ENCODE measurements at regions not wholly inside any gene's neighbourhood (a gene's known extent, or its start where the extent isn't known, plus 50 kb on each side); places are given as distances from the start of the nearest gene placed in this dataset.
"Not testable (repeated sequence)": the region's sequence is repeated elsewhere in the genome, so short reads cannot be mapped to it uniquely, and the experiment has no call there.

- no peak for DNase-seq
Measured at GRCh38 chr2:122750095-122750494, 994.6 kb downstream of the TSN start.

GRCh38 chr2:122750808-122751207 lies 995.4 kb downstream of the TSN start:
- DNase-seq, result no peak

DNA sequence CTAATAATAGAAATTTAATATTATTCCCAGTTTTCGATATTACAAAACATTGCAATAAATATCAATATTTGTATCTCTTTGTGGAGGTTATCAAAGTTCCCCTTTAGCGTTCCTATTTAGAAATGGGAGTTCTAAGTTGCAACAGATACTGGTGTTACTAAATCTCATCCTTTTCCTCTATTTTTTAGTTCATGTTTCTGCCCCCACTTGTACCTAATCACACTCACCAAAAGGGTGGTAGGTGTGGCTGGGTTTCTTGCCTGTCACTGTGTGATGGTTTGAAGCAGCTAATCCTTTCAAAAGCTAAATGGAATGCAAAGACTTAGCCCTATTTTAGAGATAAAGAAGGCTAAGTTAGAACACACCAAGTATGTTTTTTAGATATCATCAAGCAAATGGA lies 997.9 kb downstream of the TSN start:
- DNase-seq, result no peak

GRCh38 chr2:122754561-122754960 lies 999.1 kb downstream of the TSN start:
- no peak for DNase-seq

GRCh38 chr2:122755281-122755780 lies 999.9 kb downstream of the TSN start:
- DNase-seq, result no peak

DNA sequence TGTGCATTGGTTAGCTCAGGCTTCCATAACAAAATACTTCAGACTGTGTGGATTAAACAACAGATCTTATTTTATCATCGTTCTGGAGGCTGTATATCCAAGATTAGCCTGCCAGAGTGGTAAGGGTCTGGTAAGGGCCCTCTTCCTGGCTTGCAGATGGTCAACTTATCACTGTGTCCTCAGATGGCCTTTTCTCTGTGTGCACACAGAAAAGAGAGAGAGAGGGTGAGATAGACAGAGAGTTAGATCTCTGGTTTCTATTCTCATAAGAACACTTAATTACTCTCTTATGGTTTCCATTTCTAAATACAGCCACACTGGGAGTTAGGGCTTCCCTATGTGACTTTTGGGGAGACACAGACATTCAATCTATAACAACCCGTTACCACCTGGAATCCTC lies 1003.5 kb downstream of the TSN start:
- DNase-seq, result no peak

- no peak for DNase-seq
Measured at GRCh38 chr2:122764014-122764413, 1008.6 kb downstream of the TSN start.

DNA sequence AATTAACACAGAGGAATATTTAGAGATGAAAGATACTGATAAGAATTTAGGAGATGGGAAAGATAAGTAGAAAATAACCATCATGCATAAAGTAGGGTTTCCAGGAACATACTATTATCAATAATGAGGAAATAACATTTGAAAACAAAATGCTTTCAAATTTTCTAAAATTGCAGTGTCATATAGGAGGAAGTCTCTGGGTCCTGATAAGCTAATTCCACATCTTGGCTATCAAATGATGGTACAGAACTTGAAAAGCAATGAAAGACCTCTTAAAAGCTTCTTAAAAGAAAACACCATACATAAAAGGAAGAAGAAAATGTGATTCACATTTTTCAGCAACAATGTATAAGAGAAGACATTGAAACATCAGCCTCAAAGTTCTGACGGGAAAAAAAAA lies 1024.8 kb downstream of the TSN start:
- DNase-seq, result no peak

GRCh38 chr2:122794100-122794499 lies 1038.6 kb downstream of the TSN start:
- no peak for DNase-seq

DNA sequence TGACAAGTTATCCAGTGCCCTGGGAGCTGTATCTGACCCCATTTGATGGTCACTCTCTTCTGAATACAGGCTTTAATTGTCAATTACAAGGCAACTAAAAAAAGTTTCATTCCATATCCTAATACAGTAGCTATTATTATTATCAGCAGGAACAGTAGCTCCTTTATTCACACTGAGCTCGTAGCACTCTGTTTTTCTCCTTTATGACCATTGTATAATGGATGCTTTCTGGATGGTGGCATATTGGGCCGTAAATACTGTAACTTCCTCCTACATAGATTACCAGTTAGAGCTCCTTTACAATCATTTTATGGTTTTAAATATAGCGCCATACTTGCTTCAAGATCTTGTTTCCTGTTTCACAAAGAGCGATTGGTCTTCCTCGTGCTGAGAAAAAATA lies 1040.3 kb downstream of the TSN start:
- no peak for DNase-seq

DNA sequence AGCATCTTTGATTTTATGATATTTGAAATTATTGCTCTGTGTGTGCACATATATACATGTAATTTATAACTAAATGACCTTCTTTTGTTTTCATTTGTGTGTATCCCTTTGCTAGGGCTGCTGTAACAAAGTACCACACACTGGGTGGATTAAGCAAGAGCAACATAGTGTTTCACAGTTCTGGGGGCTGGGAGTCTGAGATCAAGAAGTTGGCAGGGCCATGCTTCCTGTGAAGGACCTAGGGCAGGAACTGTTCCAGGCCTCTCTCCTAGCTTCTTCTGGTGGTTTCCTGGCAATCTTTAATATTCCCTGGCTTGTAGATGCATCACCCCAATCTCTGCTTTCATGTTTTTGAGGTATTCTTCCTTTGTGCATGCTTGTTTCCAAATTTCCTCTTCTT lies 1043.9 kb downstream of the TSN start:
- DNase-seq, result no peak

DNA sequence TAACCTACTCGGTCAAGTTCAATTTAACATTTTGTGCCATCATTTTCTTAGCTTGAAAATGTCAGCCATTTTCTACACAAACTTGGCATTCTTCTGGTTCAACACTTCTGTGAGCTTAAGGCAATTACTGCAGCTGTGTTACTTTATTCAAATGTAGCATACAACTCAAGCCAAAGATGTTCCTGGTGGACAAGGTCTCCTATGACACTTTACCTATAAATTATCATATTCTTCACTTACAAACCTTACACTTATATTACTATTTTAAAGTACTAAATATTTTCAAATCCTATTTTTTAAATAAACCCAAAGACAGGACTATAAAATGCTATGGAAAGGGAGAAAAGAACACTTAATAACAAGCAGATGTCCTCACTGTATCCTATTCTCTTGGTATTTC lies 1045.3 kb downstream of the TSN start:
- DNase-seq, result no peak

DNA sequence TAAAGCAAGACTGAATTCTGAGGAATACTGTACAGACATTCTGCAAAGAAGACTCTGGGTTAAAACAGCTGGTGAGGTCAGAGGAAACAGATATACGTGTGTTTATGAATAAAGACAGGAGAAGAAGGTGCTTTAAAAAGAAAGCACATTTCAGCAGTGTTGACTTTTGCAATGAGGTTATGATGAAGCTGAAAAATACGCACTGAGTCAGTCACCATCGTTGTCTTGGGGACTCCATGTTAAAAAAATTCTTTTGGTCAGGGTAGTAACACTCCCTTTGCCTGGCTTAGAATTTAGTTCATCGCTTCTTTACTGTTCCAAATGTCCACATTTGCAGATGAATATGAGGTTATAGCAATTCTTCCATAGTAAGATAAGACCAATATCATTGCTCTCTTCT lies 1049.0 kb downstream of the TSN start:
- no peak for DNase-seq

DNA sequence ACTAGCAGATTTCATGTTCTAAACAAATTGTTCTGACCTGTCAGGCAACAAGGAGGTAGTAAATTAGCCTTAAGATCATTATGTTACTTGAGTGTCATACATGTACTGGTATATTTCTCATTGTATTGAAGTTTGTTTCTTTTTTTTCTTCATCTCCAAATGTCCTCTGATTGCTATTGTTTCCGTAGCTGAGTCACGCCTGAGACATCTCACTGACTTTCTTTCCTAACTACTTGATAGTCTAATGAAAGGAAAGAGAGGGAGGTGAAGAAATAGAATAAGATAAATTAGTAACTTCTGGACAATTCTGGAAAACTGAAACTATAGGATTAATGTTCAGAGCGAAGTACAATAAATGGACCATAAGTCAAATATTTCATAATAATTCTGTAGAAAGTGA lies 1049.9 kb downstream of the TSN start:
- no peak for DNase-seq

DNA sequence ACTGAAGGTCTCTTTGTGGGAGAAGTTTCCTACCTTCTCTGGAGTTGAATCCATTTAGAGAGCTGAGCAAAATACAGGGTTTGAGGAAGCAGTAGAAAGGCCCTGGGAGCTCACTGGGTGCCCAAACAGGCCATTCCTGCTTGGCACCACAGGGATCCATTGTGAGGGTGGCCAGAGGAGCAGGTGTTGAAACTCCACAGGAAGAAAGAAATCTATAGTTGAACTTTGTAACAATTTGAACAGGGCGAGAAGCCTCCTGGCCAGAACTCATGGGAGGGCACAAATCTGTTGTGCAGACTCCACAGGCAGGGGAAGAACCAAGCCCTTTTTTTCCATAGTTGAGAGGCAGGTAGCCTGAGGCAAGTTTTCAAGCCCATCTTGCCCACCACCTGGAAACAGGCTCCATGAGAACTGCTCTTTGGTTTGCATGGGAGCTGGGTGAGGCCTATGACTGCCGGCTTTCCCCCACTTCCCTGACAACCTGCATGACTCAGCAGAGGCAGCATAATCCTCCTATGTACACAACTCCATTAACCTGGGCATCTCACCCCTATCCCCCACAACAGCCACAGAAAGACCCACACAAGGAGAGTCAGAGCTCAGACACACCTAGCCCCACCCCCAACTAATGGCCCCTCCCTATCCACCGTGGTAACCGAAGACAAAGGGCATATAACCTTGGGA lies 1053.0 kb downstream of the TSN start:
- DNase-seq, result no peak

- DNase-seq, result not testable (repeated sequence)
Measured at GRCh38 chr2:122812214-122812613, 1056.8 kb downstream of the TSN start.

DNA sequence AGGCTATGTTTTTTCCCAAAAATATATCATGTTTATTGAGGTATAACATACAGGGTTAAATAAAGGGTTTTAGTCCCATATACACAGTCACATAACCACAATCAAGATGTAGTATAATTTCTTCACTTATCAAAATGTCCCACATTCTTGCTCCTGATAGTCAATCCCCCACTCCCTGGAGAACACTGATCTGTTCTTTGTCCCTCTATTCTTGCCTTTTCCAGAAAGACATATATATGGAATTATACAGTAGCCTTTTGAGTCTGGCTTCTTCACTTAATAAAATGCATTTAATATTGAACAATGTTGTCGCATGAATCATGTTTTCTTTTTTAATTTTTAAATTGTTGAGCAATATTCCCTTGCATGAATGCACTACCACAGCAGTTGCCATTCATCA lies 1059.7 kb downstream of the TSN start:
- no peak for DNase-seq

DNA sequence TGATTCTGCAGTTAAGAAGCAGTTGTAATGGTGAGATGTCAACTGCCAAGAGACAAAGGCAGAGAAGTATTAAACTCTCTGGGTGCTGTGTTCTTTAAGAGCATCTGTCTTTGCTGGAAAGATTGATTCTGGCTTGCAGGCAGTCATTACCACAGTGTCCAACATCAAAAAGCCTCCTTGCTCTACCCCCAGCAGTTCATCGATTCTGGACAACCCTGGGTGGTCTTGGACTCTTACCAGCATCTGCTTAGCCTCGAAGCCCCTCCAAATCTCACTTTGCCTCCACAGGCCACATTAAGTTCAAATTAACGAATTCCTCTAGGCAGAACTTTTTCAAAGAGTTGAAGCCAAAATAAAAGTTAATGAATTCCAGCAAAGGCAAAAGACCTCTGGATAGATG lies 1061.4 kb downstream of the TSN start:
- DNase-seq, result no peak

DNA sequence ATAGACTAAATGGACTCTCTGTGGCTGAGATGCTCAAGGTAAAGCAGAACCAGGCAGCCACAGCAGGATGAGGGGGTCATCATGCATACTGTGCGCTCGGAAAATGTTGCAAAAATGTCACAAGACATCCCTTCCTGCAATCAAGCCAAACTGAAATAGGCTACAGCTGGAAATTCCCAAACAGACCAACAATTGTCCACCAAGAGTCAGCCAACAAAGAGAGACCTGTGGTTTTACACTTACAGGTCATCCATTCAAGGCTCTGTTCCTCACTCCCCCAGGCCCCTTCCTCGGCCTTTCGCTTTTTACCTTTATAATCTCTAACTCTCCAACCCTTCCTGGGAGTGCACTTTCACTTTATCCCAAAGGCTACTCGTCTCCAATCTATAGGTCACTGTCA lies 1066.9 kb downstream of the TSN start:
- DNase-seq, result no peak

- no peak for DNase-seq
Measured at GRCh38 chr2:122830157-122830556, 1074.7 kb downstream of the TSN start.

- no peak for DNase-seq
Measured at GRCh38 chr2:122831649-122832048, 1076.2 kb downstream of the TSN start.

DNA sequence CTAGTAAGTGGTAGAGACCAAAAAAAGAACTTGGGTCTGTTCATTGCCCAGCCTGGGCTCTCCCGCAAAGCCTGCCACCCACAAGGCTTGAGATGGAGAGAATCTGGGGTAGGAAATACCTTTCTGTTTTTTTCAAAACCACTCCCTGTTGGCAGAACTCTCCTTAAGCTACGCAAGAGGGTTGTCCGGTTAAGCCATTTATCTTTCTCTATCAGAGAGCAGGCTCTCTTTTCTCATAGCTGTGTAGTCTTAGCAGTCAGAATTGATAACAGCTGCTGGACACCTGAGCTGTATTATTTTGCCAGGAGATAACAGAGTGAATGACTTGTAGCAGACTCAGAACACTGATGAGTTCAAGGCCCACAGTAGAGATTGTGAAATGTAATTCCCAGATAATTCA lies 1088.1 kb downstream of the TSN start:
- no peak for DNase-seq

DNA sequence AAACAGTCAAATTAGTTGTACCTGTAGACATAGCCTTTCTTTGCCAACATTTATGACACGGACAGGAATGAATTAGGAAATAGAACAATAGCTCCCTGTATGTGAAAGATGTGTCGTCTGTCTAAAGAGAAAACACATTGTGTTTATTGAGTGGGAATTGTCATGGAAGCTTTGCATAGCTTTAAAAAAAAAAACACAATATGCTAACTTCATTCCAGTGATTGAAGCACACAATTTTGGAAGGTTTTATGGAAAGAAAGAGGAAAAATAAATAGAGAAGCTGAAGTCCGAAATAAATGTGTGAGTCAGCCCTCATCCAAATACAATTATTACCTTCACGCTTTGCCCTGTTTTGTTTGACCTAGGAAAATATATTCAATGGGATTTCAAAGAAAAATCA lies 1095.7 kb downstream of the TSN start:
- DNase-seq, result no peak

GRCh38 chr2:122851972-122852531 lies 1096.6 kb downstream of the TSN start:
- DNase-seq, result no peak

GRCh38 chr2:122856696-122857095 lies 1101.2 kb downstream of the TSN start:
- no peak for DNase-seq
